ENCODE measurements at regions not wholly inside any gene's neighbourhood (a gene's known extent, or its start where the extent isn't known, plus 50 kb on each side); places are given as distances from the start of the nearest gene placed in this dataset.

DNA sequence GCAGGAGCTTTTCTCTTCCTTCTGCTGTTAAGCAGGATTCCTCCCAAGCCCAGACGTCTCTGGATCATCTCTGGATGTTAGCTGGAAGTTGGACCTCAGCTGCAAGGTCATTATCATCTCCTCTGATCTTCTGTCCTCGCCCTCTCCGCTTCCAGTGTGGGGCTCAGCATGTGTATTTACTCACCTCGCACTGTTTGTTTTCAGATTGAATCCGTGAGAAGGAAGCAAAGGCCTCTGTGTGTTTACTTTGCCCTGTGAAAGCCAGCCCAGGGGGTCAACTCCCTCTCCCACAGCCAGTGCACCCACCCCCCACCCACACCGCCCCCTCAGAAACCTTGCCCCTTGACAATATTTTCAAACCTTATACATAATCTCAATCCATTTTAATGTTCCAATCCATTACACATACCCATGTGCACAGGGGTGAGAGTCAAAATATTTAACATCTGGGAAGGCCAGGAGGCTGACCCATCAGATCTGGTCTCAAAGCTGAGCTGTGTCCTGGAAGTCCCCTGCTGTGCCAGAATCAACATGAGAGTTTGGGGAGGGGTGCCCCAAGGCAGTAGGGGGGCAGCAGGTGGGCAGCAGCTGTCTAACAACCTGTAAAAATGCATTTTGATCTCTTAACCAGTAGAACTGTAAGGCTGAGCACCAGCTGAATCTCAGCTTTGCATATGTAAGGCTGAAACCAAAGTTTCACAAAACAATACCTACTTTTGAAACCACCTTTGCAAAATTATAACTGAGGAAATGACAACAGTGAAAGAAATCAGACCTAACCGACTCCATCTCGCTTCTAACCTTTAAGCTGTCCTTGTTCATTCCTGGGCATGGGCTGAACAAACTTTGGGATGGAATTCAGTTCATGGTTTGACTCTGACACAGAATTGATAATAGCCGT, 157.9 kb downstream of the ZNF664 start:
- TF ChIP-seq, protein P1, sequence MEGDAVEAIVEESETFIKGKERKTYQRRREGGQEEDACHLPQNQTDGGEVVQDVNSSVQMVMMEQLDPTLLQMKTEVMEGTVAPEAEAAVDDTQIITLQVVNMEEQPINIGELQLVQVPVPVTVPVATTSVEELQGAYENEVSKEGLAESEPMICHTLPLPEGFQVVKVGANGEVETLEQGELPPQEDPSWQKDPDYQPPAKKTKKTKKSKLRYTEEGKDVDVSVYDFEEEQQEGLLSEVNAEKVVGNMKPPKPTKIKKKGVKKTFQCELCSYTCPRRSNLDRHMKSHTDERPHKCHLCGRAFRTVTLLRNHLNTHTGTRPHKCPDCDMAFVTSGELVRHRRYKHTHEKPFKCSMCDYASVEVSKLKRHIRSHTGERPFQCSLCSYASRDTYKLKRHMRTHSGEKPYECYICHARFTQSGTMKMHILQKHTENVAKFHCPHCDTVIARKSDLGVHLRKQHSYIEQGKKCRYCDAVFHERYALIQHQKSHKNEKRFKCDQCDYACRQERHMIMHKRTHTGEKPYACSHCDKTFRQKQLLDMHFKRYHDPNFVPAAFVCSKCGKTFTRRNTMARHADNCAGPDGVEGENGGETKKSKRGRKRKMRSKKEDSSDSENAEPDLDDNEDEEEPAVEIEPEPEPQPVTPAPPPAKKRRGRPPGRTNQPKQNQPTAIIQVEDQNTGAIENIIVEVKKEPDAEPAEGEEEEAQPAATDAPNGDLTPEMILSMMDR (conservative IDR thresholded peaks at IDR 0.05): no peak
- TF ChIP-seq ZFX (IDR thresholded peaks at IDR 0.05): no peak
